Activated gamma-delta T cell treated with anti-CD3 and anti-CD28 coated beads, Interleukin-2, amount 50 U/mL, for 16 hours (primary cell): ENCODE measurements at regions not wholly inside any gene's neighbourhood (a gene's known extent, or its start where the extent isn't known, plus 50 kb on each side); places are given as distances from the start of the nearest gene placed in this dataset.
"Not testable (repeated sequence)": the region's sequence is repeated elsewhere in the genome, so short reads cannot be mapped to it uniquely, and the experiment has no call there.

Experiments
- DNase-seq: peaks from one replicate; pipeline ENCODE4 v3.0.0-alpha.2; 2020; ENCODE audit warnings: low read depth

GRCh38 chr2:8502316-8502715 lies 179.5 kb upstream of the ID2 start:
- no peak for DNase-seq

GRCh38 chr2:8505311-8505920 lies 176.4 kb upstream of the ID2 start:
- no peak for DNase-seq

- DNase-seq, result no peak
These were observed 175.1 kb upstream of the ID2 start for GRCh38 chr2:8506746-8507145.

- no peak for DNase-seq
These were observed 173.1 kb upstream of the ID2 start for GRCh38 chr2:8508766-8509165.

GRCh38 chr2:8509621-8510020 lies 172.2 kb upstream of the ID2 start:
- DNase-seq, result no peak

GRCh38 chr2:8510055-8510454 lies 171.8 kb upstream of the ID2 start:
- DNase-seq, result not testable (repeated sequence)

GRCh38 chr2:8510519-8510918 lies 171.3 kb upstream of the ID2 start:
- DNase-seq, result no peak

GRCh38 chr2:8511868-8512612 lies 169.8 kb upstream of the ID2 start:
- DNase-seq, result no peak

GRCh38 chr2:8513601-8514273 lies 168.1 kb upstream of the ID2 start:
- DNase-seq, result no peak

- no peak for DNase-seq
These were observed 167.6 kb upstream of the ID2 start for GRCh38 chr2:8514274-8514662.

GRCh38 chr2:8514796-8515758 lies 166.8 kb upstream of the ID2 start:
- peak; percentile 47 for DNase-seq

GRCh38 chr2:8515864-8516533 lies 165.9 kb upstream of the ID2 start:
- DNase-seq, result no peak

GRCh38 chr2:8517850-8518498 lies 163.9 kb upstream of the ID2 start:
- DNase-seq, result no peak

- no peak for DNase-seq
These were observed 162.7 kb upstream of the ID2 start for GRCh38 chr2:8518979-8519668.

- DNase-seq, result no peak
These were observed 161.0 kb upstream of the ID2 start for GRCh38 chr2:8520791-8521344.

- DNase-seq, result no peak
These were observed 159.2 kb upstream of the ID2 start for GRCh38 chr2:8522687-8523086.

- DNase-seq, result no peak
These were observed 157.5 kb upstream of the ID2 start for GRCh38 chr2:8524388-8524787.

GRCh38 chr2:8524823-8525222 lies 157.0 kb upstream of the ID2 start:
- DNase-seq, result no peak

GRCh38 chr2:8525236-8525581 lies 156.6 kb upstream of the ID2 start:
- no peak for DNase-seq
